ENCODE measurements at regions not wholly inside any gene's neighbourhood (a gene's known extent, or its start where the extent isn't known, plus 50 kb on each side); places are given as distances from the start of the nearest gene placed in this dataset.

- Histone ChIP-seq H3K4me1 (no peaks in the 10 kb centered on the region), H3K9me3 (replicated peaks) (no peaks in the 10 kb centered on the region), H3K27me3 (ENCODE audit: low read depth) (no peaks in the 10 kb centered on the region), H3K36me3 (no peaks in the 10 kb centered on the region), H3K27ac (replicated peaks) (no peak overlapping the region), H3K4me3 (no peak overlapping the region)
- no peak for TF ChIP-seq CTCF (IDR thresholded peaks at IDR 0.05; ENCODE audit: borderline replicate concordance)
- intact Hi-C loops (cut with micrococcal nuclease): no loop called here
- DNase-seq: no peak
These were observed 57.4 kb upstream of the RAPH1 start for GRCh38 chr2:203592470-203592869.

DNA sequence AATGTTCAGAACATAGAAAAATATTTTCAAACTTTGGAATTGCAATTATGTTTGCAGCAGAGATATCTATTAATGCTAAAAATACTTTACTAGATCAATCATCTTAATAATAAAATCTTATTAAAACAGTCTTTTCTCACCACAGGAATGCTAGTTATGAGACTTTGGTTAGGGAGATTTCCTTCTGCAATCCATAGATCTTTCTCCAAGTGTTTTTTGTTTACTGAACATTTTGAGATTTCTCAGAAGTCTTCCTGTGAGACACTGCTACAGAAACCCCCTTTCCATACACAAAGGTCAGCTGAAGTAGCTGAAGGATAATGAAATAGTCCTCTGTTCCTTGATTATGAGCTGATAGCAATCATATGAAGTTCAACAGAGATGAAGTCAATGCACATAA, 59.4 kb upstream of the RAPH1 start:
- Histone ChIP-seq H3K4me1 (no peaks in the 10 kb centered on the region), H3K27ac (replicated peaks) (no peak overlapping the region), H3K9me3 (replicated peaks) (no peaks in the 10 kb centered on the region), H3K36me3 (no peaks in the 10 kb centered on the region), H3K4me3 (no peak overlapping the region), H3K27me3 (ENCODE audit: low read depth) (no peaks in the 10 kb centered on the region)
- DNase-seq: no peak
- intact Hi-C loops (cut with micrococcal nuclease): no loop called here
- no peak for TF ChIP-seq CTCF (IDR thresholded peaks at IDR 0.05; ENCODE audit: borderline replicate concordance)

DNA sequence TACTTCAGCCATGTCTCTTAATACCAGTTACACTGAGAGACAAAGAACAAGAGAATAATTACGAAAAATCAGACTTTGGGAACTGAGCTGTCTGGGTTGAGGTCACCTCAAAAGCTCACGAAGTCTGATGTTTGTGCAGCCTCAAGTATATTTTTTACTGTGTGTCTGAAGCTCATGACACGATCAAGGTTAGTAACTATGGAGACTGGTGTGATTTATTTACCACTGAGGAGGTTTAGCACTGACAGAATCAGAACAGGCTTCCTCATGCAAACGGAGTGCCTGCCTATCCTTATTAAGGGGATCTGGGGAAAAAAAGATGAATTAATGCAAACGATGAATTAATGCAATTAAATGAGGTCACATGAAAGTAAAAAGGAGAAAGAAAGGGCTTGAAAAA, 61.1 kb upstream of the RAPH1 start:
- Histone ChIP-seq H3K27ac (replicated peaks) (no peak overlapping the region), H3K4me3 (no peak overlapping the region), H3K36me3 (no peaks in the 10 kb centered on the region), H3K27me3 (ENCODE audit: low read depth) (no peaks in the 10 kb centered on the region), H3K4me1 (no peaks in the 10 kb centered on the region), H3K9me3 (replicated peaks) (no peaks in the 10 kb centered on the region)
- intact Hi-C loops (cut with micrococcal nuclease): no loop called here
- no peak for DNase-seq
- TF ChIP-seq CTCF (IDR thresholded peaks at IDR 0.05; ENCODE audit: borderline replicate concordance): no peak

DNA sequence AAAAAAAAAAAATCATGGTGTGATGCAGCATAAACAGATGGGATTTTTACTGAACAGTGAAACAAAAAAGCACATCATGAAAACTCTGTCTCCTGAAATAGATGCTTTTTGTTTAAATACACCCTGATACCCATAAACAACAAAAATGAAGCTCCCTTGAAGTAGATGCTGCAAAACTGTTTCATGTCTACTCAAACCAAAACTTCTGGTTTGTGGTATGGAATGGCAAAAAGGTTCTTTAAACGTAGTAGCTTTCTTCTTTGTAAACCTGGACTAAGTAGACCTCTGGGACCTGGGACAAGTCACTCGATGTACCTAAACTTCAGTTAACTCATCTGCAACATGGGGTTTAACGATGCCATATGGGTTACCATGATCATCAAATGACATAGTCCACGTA, 64.4 kb upstream of the RAPH1 start:
- DNase-seq: no peak
- Histone ChIP-seq H3K4me1 (peaks cover 13% of the 10 kb centered on the region), H3K4me3 (no peak overlapping the region), H3K36me3 (no peaks in the 10 kb centered on the region), H3K27ac (replicated peaks) (no peak overlapping the region), H3K9me3 (replicated peaks) (no peaks in the 10 kb centered on the region), H3K27me3 (ENCODE audit: low read depth) (no peaks in the 10 kb centered on the region)
- TF ChIP-seq CTCF (IDR thresholded peaks at IDR 0.05; ENCODE audit: borderline replicate concordance): no peak
- intact Hi-C loops (cut with micrococcal nuclease): no loop called here

- H3K27ac ChIP-seq (replicated peaks): no peak overlapping the region
- H3K27me3 ChIP-seq (ENCODE audit: low read depth): no peaks in the 10 kb centered on the region
- no peak overlapping the region for H3K4me3 ChIP-seq
- no peaks in the 10 kb centered on the region for H3K36me3 ChIP-seq
- H3K9me3 ChIP-seq (replicated peaks): no peaks in the 10 kb centered on the region
- intact Hi-C loops (cut with micrococcal nuclease): no loop called here
- no peak for DNase-seq
- peaks cover 17% of the 10 kb centered on the region for H3K4me1 ChIP-seq
- no peak for TF ChIP-seq CTCF (IDR thresholded peaks at IDR 0.05; ENCODE audit: borderline replicate concordance)
These were observed 65.2 kb upstream of the RAPH1 start for GRCh38 chr2:203600286-203600685.
